ENCODE measurements at regions not wholly inside any gene's neighbourhood (a gene's known extent, or its start where the extent isn't known, plus 50 kb on each side); places are given as distances from the start of the nearest gene placed in this dataset.

DNA sequence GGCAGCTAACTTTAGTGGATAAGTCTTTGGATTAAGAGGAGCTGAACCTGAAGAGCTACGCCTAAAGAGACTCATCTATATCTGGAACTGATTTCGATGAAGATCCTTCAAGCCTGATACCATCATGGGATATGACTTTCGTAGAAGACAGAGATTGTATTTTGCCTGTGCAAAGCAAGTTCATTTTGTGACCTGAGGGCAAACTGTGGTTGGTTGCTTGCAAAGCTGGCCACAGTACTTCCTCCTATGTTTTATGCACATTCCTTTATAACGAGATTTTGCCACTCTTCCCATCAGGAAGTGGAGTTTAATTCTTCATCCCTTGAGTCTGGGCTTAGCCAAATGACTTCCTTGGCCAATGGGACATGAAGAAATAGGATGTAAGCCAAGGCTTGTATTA lies 519.3 kb upstream of the NR3C2 start (continued):
- TF ChIP-seq, protein P1, sequence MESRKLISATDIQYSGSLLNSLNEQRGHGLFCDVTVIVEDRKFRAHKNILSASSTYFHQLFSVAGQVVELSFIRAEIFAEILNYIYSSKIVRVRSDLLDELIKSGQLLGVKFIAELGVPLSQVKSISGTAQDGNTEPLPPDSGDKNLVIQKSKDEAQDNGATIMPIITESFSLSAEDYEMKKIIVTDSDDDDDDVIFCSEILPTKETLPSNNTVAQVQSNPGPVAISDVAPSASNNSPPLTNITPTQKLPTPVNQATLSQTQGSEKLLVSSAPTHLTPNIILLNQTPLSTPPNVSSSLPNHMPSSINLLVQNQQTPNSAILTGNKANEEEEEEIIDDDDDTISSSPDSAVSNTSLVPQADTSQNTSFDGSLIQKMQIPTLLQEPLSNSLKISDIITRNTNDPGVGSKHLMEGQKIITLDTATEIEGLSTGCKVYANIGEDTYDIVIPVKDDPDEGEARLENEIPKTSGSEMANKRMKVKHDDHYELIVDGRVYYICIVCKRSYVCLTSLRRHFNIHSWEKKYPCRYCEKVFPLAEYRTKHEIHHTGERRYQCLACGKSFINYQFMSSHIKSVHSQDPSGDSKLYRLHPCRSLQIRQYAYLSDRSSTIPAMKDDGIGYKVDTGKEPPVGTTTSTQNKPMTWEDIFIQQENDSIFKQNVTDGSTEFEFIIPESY (IDR thresholded peaks at IDR 0.05): no peak
- TF ChIP-seq TCF7 (IDR thresholded peaks at IDR 0.05; ENCODE audit: borderline replicate concordance): no peak

DNA sequence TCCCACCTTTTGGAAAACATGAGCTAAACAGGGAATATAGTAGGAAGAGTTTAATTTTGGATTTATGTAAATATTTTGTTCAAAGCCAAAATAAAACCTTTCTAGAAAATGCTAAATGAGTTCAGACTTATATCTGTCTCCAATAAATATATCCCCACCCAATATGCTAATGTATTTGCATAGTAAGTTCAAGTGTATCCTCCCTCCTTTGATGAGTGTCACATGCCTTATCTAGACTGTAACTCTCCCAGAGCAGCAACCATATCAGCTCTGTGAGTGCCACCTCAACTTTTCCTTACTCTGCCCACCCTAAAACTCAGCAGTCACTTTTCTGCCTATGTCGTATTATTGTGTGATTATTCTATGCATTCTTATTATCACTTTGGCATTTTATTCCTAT lies 516.1 kb upstream of the NR3C2 start:
- DNase-seq (ENCODE audit: low read depth, low spot score): no peak
- no peak overlapping the region for H3K4me2 ChIP-seq (ENCODE audit: control insufficient read depth, insufficient read depth)
- H3K27me3 ChIP-seq (replicated peaks in 1 of 2; ENCODE audit: control insufficient read depth in 2 of 2, insufficient read depth in 2 of 2, low read length in 1 of 2): no peaks in the 10 kb centered on the region; a peak in 1 of 4 replicates
- ChIA-PET POLR2A (no interaction called here), SMC1A (ENCODE audit: uncharacterized antibody, unreplicated experiment) (no interaction called here), RAD21 (ENCODE audit: unreplicated experiment) (no interaction called here), CTCF (interaction anchor here (1.8 kb wide), 1 partner anchor 11 kb away, joined by 3 read pairs; no protein-coding TSS in a partner anchor)
- H3K4me3 ChIP-seq: no peak overlapping the region
- H3K27ac ChIP-seq (ENCODE audit: control insufficient read depth, insufficient read depth): no peak overlapping the region
- no peaks in the 10 kb centered on the region for H3K79me2 ChIP-seq (ENCODE audit: control insufficient read depth, insufficient read depth, low read length)
- in situ Hi-C loops (cut with MboI): no loop called here
- WGBS (ENCODE audit: insufficient coverage, insufficient replicate concordance, low lambda C conversion rate, missing lambda C conversion rate): 69% methylated on average over 1 of the region's 1 CpG
- H4K20me1 ChIP-seq (ENCODE audit: control insufficient read depth, insufficient read depth): no peaks in the 10 kb centered on the region
- H3K36me3 ChIP-seq (ENCODE audit: control insufficient read depth in 2 of 2, insufficient read depth in 2 of 2, low read length in 1 of 2): no peaks in the 10 kb centered on the region
- H3K9ac ChIP-seq (ENCODE audit: control insufficient read depth, insufficient read depth, low read length): no peak overlapping the region
- no TSS peak for BruUV-seq (replicated peaks)
- no peak for ATAC-seq
- no peak overlapping the region for H2AFZ ChIP-seq (ENCODE audit: control insufficient read depth, low read depth, low read length)
- no peaks in the 10 kb centered on the region for H3K4me1 ChIP-seq (ENCODE audit: control insufficient read depth, insufficient read depth, low read length)
- FAIRE-seq: no peak
- intact Hi-C loops (cut with micrococcal nuclease; ENCODE audit: unreplicated experiment): no loop called here
- no peak for TF ChIP-seq CHD4 (IDR thresholded peaks at IDR 0.05)
- no peak for TF ChIP-seq ETV6 (conservative IDR thresholded peaks at IDR 0.05 in 1 of 2, IDR thresholded peaks at IDR 0.05 in 1 of 2; ENCODE audit: borderline replicate concordance in 1 of 2, low read depth in 1 of 2)
- no peak for TF ChIP-seq SMC3 (IDR thresholded peaks at IDR 0.05; ENCODE audit: borderline replicate concordance, low read length)
- no peak for TF ChIP-seq ZNF207 (IDR thresholded peaks at IDR 0.05; ENCODE audit: borderline replicate concordance)
- TF ChIP-seq, protein P2, sequence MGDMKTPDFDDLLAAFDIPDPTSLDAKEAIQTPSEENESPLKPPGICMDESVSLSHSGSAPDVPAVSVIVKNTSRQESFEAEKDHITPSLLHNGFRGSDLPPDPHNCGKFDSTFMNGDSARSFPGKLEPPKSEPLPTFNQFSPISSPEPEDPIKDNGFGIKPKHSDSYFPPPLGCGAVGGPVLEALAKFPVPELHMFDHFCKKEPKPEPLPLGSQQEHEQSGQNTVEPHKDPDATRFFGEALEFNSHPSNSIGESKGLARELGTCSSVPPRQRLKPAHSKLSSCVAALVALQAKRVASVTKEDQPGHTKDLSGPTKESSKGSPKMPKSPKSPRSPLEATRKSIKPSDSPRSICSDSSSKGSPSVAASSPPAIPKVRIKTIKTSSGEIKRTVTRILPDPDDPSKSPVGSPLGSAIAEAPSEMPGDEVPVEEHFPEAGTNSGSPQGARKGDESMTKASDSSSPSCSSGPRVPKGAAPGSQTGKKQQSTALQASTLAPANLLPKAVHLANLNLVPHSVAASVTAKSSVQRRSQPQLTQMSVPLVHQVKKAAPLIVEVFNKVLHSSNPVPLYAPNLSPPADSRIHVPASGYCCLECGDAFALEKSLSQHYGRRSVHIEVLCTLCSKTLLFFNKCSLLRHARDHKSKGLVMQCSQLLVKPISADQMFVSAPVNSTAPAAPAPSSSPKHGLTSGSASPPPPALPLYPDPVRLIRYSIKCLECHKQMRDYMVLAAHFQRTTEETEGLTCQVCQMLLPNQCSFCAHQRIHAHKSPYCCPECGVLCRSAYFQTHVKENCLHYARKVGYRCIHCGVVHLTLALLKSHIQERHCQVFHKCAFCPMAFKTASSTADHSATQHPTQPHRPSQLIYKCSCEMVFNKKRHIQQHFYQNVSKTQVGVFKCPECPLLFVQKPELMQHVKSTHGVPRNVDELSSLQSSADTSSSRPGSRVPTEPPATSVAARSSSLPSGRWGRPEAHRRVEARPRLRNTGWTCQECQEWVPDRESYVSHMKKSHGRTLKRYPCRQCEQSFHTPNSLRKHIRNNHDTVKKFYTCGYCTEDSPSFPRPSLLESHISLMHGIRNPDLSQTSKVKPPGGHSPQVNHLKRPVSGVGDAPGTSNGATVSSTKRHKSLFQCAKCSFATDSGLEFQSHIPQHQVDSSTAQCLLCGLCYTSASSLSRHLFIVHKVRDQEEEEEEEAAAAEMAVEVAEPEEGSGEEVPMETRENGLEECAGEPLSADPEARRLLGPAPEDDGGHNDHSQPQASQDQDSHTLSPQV (IDR thresholded peaks at IDR 0.05): no peak
- no peak for TF ChIP-seq CBX5 (IDR thresholded peaks at IDR 0.05; ENCODE audit: low read depth)
- TF ChIP-seq TBL1XR1 (IDR thresholded peaks at IDR 0.05; ENCODE audit: low read depth, low read length): no peak
- no peak for TF ChIP-seq DPF2 (IDR thresholded peaks at IDR 0.05)
- H3K9me3 ChIP-seq (replicated peaks; ENCODE audit: control insufficient read depth, insufficient read depth, low read length): no peaks in the 10 kb centered on the region

Measured in GM12878 (cell line).